MG63 (cell line): ENCODE measurements at regions not wholly inside any gene's neighbourhood (a gene's known extent, or its start where the extent isn't known, plus 50 kb on each side); places are given as distances from the start of the nearest gene placed in this dataset.

Experiments
- DNase-seq: peaks from one replicate; pipeline ENCODE4 v3.0.0-alpha.2; 2020
- H3K27me3 ChIP-seq: fragments of 250-450 bp; sonication (Bioruptor Pico); 2 replicates; pipeline ENCODE4 v1.5.1; 2020; ENCODE audit warnings: mild to moderate bottlenecking, moderate library complexity
- H3K36me3 ChIP-seq: fragments of 250-450 bp; sonication (Bioruptor Pico); 2 replicates; pipeline ENCODE4 v1.5.1; 2020; ENCODE audit warnings: mild to moderate bottlenecking, moderate library complexity
- H3K4me3 ChIP-seq: fragments of 250-450 bp; sonication (Bioruptor Pico); 2 replicates; pipeline ENCODE4 v1.5.1; 2020; ENCODE audit warnings: mild to moderate bottlenecking, moderate library complexity
- H3K9me3 ChIP-seq: fragments of 250-450 bp; sonication (Bioruptor Pico); 2 replicates; pipeline ENCODE4 v1.5.1; 2020; ENCODE audit warnings: mild to moderate bottlenecking, moderate library complexity

- Histone ChIP-seq H3K9me3 (peaks cover 9% of the 10 kb centered on the region), H3K36me3 (no peaks in the 10 kb centered on the region), H3K4me3 (no peak overlapping the region), H3K27me3 (no peaks in the 10 kb centered on the region)
- no peak for DNase-seq
Observed at GRCh38 chr21:41662761-41663160, 104.1 kb downstream of the RIPK4 start.

- no peak overlapping the region for H3K4me3 ChIP-seq
- DNase-seq: no peak
- no peaks in the 10 kb centered on the region for H3K27me3 ChIP-seq
- no peaks in the 10 kb centered on the region for H3K36me3 ChIP-seq
- H3K9me3 ChIP-seq: peaks cover 9% of the 10 kb centered on the region
Observed at GRCh38 chr21:41662161-41662560, 104.7 kb downstream of the RIPK4 start.

GRCh38 chr21:41660748-41661147, 106.1 kb downstream of the RIPK4 start:
- Histone ChIP-seq H3K9me3 (peaks cover 9% of the 10 kb centered on the region), H3K36me3 (no peaks in the 10 kb centered on the region), H3K4me3 (no peak overlapping the region), H3K27me3 (no peaks in the 10 kb centered on the region)
- no peak for DNase-seq

GRCh38 chr21:41659791-41660560, 106.9 kb downstream of the RIPK4 start:
- H3K36me3 ChIP-seq: no peaks in the 10 kb centered on the region
- H3K4me3 ChIP-seq: no peak overlapping the region
- H3K27me3 ChIP-seq: no peaks in the 10 kb centered on the region
- peak; percentile 97 for DNase-seq
- peaks cover 9% of the 10 kb centered on the region for H3K9me3 ChIP-seq

- H3K27me3 ChIP-seq: no peaks in the 10 kb centered on the region
Observed at GRCh38 chr21:41656946-41657525, 109.8 kb downstream of the RIPK4 start.

GRCh38 chr21:41655259-41655658, 111.6 kb downstream of the RIPK4 start:
- H3K4me3 ChIP-seq: no peak overlapping the region
- no peak for DNase-seq
- peaks cover 7% of the 10 kb centered on the region for H3K9me3 ChIP-seq
- no peaks in the 10 kb centered on the region for H3K27me3 ChIP-seq
- H3K36me3 ChIP-seq: no peaks in the 10 kb centered on the region

More at GRCh38 chr21:41656946-41657525, 109.8 kb downstream of the RIPK4 start:
- no peak overlapping the region for H3K4me3 ChIP-seq
- H3K9me3 ChIP-seq: peaks cover 16% of the 10 kb centered on the region
- H3K36me3 ChIP-seq: no peaks in the 10 kb centered on the region
- no peak for DNase-seq

- Histone ChIP-seq H3K36me3 (no peaks in the 10 kb centered on the region), H3K9me3 (peaks cover 7% of the 10 kb centered on the region), H3K4me3 (no peak overlapping the region), H3K27me3 (no peaks in the 10 kb centered on the region)
- DNase-seq: peak; percentile 41
Observed at GRCh38 chr21:41653954-41654491, 112.8 kb downstream of the RIPK4 start.

- H3K9me3 ChIP-seq: peaks cover 7% of the 10 kb centered on the region
- H3K27me3 ChIP-seq: no peaks in the 10 kb centered on the region
- H3K36me3 ChIP-seq: no peaks in the 10 kb centered on the region
- DNase-seq: no peak
- no peak overlapping the region for H3K4me3 ChIP-seq
Observed at GRCh38 chr21:41653243-41653953, 113.5 kb downstream of the RIPK4 start.

GRCh38 chr21:41651830-41652229, 115.0 kb downstream of the RIPK4 start:
- H3K36me3 ChIP-seq: no peaks in the 10 kb centered on the region
- peak; percentile 84 for DNase-seq
- peaks cover 7% of the 10 kb centered on the region for H3K9me3 ChIP-seq
- no peak overlapping the region for H3K4me3 ChIP-seq
- no peaks in the 10 kb centered on the region for H3K27me3 ChIP-seq

GRCh38 chr21:41651406-41651805, 115.4 kb downstream of the RIPK4 start:
- peak; percentile 86 for DNase-seq
- no peaks in the 10 kb centered on the region for H3K27me3 ChIP-seq
- H3K9me3 ChIP-seq: peaks cover 7% of the 10 kb centered on the region
- H3K4me3 ChIP-seq: no peak overlapping the region
- no peaks in the 10 kb centered on the region for H3K36me3 ChIP-seq

GRCh38 chr21:41650526-41651145, 116.2 kb downstream of the RIPK4 start:
- Histone ChIP-seq H3K9me3 (peaks cover 7% of the 10 kb centered on the region), H3K27me3 (no peaks in the 10 kb centered on the region), H3K36me3 (no peaks in the 10 kb centered on the region), H3K4me3 (no peak overlapping the region)
- DNase-seq: no peak

GRCh38 chr21:41648591-41649031, 118.2 kb downstream of the RIPK4 start:
- Histone ChIP-seq H3K9me3 (no peaks in the 10 kb centered on the region), H3K36me3 (no peaks in the 10 kb centered on the region), H3K27me3 (no peaks in the 10 kb centered on the region), H3K4me3 (no peak overlapping the region)
- peak; percentile 56 for DNase-seq

- no peak for DNase-seq
- Histone ChIP-seq H3K27me3 (no peaks in the 10 kb centered on the region), H3K36me3 (no peaks in the 10 kb centered on the region), H3K4me3 (no peak overlapping the region), H3K9me3 (no peaks in the 10 kb centered on the region)
Observed at GRCh38 chr21:41647806-41648561, 118.9 kb downstream of the RIPK4 start.

- no peaks in the 10 kb centered on the region for H3K27me3 ChIP-seq
- DNase-seq: no peak
- H3K36me3 ChIP-seq: no peaks in the 10 kb centered on the region
- H3K9me3 ChIP-seq: no peaks in the 10 kb centered on the region
- no peak overlapping the region for H3K4me3 ChIP-seq
Observed at GRCh38 chr21:41643246-41643966, 123.4 kb downstream of the RIPK4 start.

GRCh38 chr21:41641821-41642701, 124.8 kb downstream of the RIPK4 start:
- peak; percentile 93 for DNase-seq

More at GRCh38 chr21:41641821-41642701, 124.8 kb downstream of the RIPK4 start:
- Histone ChIP-seq H3K36me3 (no peaks in the 10 kb centered on the region), H3K4me3 (no peak overlapping the region), H3K9me3 (no peaks in the 10 kb centered on the region), H3K27me3 (no peaks in the 10 kb centered on the region)
